ENCODE measurements at regions not wholly inside any gene's neighbourhood (a gene's known extent, or its start where the extent isn't known, plus 50 kb on each side); places are given as distances from the start of the nearest gene placed in this dataset.

GRCh38 chr10:6920072-6921019 lies 340.3 kb upstream of the PRKCQ start:
- DNase-seq: peak; percentile 62

GRCh38 chr10:6919077-6919476 lies 339.0 kb upstream of the PRKCQ start:
- no peak for DNase-seq

GRCh38 chr10:6918305-6918704 lies 338.2 kb upstream of the PRKCQ start:
- DNase-seq: no peak

- no peak for DNase-seq
These were observed 337.0 kb upstream of the PRKCQ start for GRCh38 chr10:6917125-6917524.

GRCh38 chr10:6916601-6917000 lies 336.5 kb upstream of the PRKCQ start:
- no peak for DNase-seq

GRCh38 chr10:6915307-6915706 lies 335.2 kb upstream of the PRKCQ start:
- DNase-seq: no peak

GRCh38 chr10:6912929-6913328 lies 332.9 kb upstream of the PRKCQ start:
- DNase-seq: no peak

- peak; percentile 49 for DNase-seq
These were observed 332.3 kb upstream of the PRKCQ start for GRCh38 chr10:6912424-6912823.

GRCh38 chr10:6912021-6912420 lies 331.9 kb upstream of the PRKCQ start:
- DNase-seq: no peak

GRCh38 chr10:6909905-6910560 lies 330.0 kb upstream of the PRKCQ start:
- no peak for DNase-seq

- DNase-seq: no peak
These were observed 327.9 kb upstream of the PRKCQ start for GRCh38 chr10:6907877-6908530.

- DNase-seq: no peak
These were observed 314.3 kb upstream of the PRKCQ start for GRCh38 chr10:6894405-6894804.

- no peak for DNase-seq
These were observed 312.8 kb upstream of the PRKCQ start for GRCh38 chr10:6892864-6893263.

GRCh38 chr10:6891924-6892323 lies 311.8 kb upstream of the PRKCQ start:
- DNase-seq: no peak

- no peak for DNase-seq
These were observed 309.6 kb upstream of the PRKCQ start for GRCh38 chr10:6889718-6890117.

GRCh38 chr10:6888434-6888833 lies 308.4 kb upstream of the PRKCQ start:
- DNase-seq: no peak

GRCh38 chr10:6885284-6885683 lies 305.2 kb upstream of the PRKCQ start:
- no peak for DNase-seq

- DNase-seq: no peak
These were observed 301.9 kb upstream of the PRKCQ start for GRCh38 chr10:6881987-6882386.

- DNase-seq: peak; percentile 5
These were observed 297.8 kb upstream of the PRKCQ start for GRCh38 chr10:6877722-6878392.

- DNase-seq: no peak
These were observed 297.3 kb upstream of the PRKCQ start for GRCh38 chr10:6877336-6877721.

- no peak for DNase-seq
These were observed 295.3 kb upstream of the PRKCQ start for GRCh38 chr10:6875269-6875865.

- DNase-seq: no peak
These were observed 291.1 kb upstream of the PRKCQ start for GRCh38 chr10:6871128-6871527.
